ENCODE measurements at regions not wholly inside any gene's neighbourhood (a gene's known extent, or its start where the extent isn't known, plus 50 kb on each side); places are given as distances from the start of the nearest gene placed in this dataset.
"Not testable (repeated sequence)": the region's sequence is repeated elsewhere in the genome, so short reads cannot be mapped to it uniquely, and the experiment has no call there.

GRCh38 chr14:105600939-105601359 is 74.6 kb downstream of the TMEM121 start:
- TF ChIP-seq MAX (IDR thresholded peaks at IDR 0.05; ENCODE audit: low read depth, low read length) (no peak), MYC (IDR thresholded peaks at IDR 0.05; ENCODE audit: low read depth, low read length) (no peak), CTCF (IDR thresholded peaks at IDR 0.05; ENCODE audit: low read depth, low read length) (no peak), POLR2A (IDR thresholded peaks at IDR 0.05; ENCODE audit: extremely low read depth, insufficient read length) (no peak)
- no peak overlapping the region for H3K4me3 ChIP-seq (ENCODE audit: low read depth, low read length)
- no peak for DNase-seq (ENCODE audit: low read depth)

- no peak for TF ChIP-seq POLR2A (IDR thresholded peaks at IDR 0.05; ENCODE audit: extremely low read depth, insufficient read length)
Observed at GRCh38 chr14:105601360-105602242, 75.2 kb downstream of the TMEM121 start.

GRCh38 chr14:105602243-105602750 is 75.9 kb downstream of the TMEM121 start:
- TF ChIP-seq MAX (IDR thresholded peaks at IDR 0.05; ENCODE audit: low read depth, low read length): no peak
- no peak for TF ChIP-seq POLR2A (IDR thresholded peaks at IDR 0.05; ENCODE audit: extremely low read depth, insufficient read length)
- no peak for TF ChIP-seq MYC (IDR thresholded peaks at IDR 0.05; ENCODE audit: low read depth, low read length)
- TF ChIP-seq CTCF (IDR thresholded peaks at IDR 0.05; ENCODE audit: low read depth, low read length): no peak
- DNase-seq (ENCODE audit: low read depth): no peak
- no peak overlapping the region for H3K4me3 ChIP-seq (ENCODE audit: low read depth, low read length)

More at GRCh38 chr14:105601360-105602242, 75.2 kb downstream of the TMEM121 start:
- no peak overlapping the region for H3K4me3 ChIP-seq (ENCODE audit: low read depth, low read length)
- no peak for DNase-seq (ENCODE audit: low read depth)

- TF ChIP-seq POLR2A (IDR thresholded peaks at IDR 0.05; ENCODE audit: extremely low read depth, insufficient read length) (no peak), MAX (IDR thresholded peaks at IDR 0.05; ENCODE audit: low read depth, low read length) (no peak), MYC (IDR thresholded peaks at IDR 0.05; ENCODE audit: low read depth, low read length) (no peak), CTCF (IDR thresholded peaks at IDR 0.05; ENCODE audit: low read depth, low read length) (no peak)
- H3K4me3 ChIP-seq (ENCODE audit: low read depth, low read length): no peak overlapping the region
- DNase-seq (ENCODE audit: low read depth): no peak
Observed at GRCh38 chr14:105602799-105603793, 76.7 kb downstream of the TMEM121 start.

- DNase-seq (ENCODE audit: low read depth); H3K4me3 ChIP-seq (ENCODE audit: low read depth, low read length): not testable (repeated sequence)
Observed at GRCh38 chr14:105604531-105605463, 78.4 kb downstream of the TMEM121 start.

All from NB4 (cell line).